Ectodermal cell (in vitro differentiated cells): ENCODE measurements at regions not wholly inside any gene's neighbourhood (a gene's known extent, or its start where the extent isn't known, plus 50 kb on each side); places are given as distances from the start of the nearest gene placed in this dataset.
"Not testable (repeated sequence)": the region's sequence is repeated elsewhere in the genome, so short reads cannot be mapped to it uniquely, and the experiment has no call there.

Experiments
- H3K27ac ChIP-seq: 2 replicates; pipeline ENCODE4 v1.7.0; 2013; ENCODE audit warnings: mild to moderate bottlenecking, low read depth, low read length; ENCODE audit not compliant: insufficient read depth, poor library complexity, severe bottlenecking
- H3K27me3 ChIP-seq: 2 replicates; pipeline ENCODE4 v1.7.0; 2013; ENCODE audit warnings: mild to moderate bottlenecking, low read length; ENCODE audit not compliant: insufficient read depth, control insufficient read depth, poor library complexity, severe bottlenecking
- H3K36me3 ChIP-seq: one replicate; pipeline ENCODE4 v1.7.0; 2013; ENCODE audit warnings: low read length; ENCODE audit not compliant: control insufficient read depth, insufficient read depth
- H3K4me1 ChIP-seq: one replicate; pipeline ENCODE4 v1.7.0; 2013; ENCODE audit warnings: low read length; ENCODE audit not compliant: control insufficient read depth, insufficient read depth
- H3K4me3 ChIP-seq: 2 replicates; pipeline ENCODE4 v1.7.0; 2013; ENCODE audit warnings: low read depth, low read length, control low read depth; ENCODE audit not compliant: insufficient read depth
- H3K9me3 ChIP-seq: 2 replicates; pipeline ENCODE4 v1.7.0; 2013; ENCODE audit warnings: mild to moderate bottlenecking, low read length, moderate library complexity; ENCODE audit not compliant: control insufficient read depth
- WGBS, 2 experiments: methylation state at CpG; one replicate each; pipeline ENCODE4 v1.1.7; 2013; ENCODE audit warnings: missing lambda C conversion rate in 2 of 2; 5-methylcytosine and 5-hydroxymethylcytosine counted together

DNA sequence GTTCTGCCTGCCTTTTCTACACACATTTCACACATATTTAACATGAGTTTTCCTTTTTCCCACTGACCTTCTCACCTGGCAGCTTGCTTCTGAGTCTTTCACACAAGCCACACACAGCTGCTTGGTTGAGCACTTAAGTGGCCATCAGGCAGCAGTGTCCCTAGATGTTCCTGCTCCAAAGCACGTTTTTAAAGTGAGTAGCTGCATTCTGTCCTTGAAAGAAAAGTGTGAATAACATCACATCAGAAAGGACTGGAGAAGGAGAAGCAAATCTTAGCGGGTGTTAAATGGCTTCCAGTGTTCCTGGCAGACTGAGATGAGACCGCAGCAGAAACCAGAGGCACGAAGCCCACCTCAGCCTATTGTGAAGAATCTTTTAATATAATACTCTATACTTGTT is 209.2 kb upstream of the IRX4 start:
- H3K27me3 ChIP-seq, result no peaks in the 10 kb centered on the region
- H3K27ac ChIP-seq, result no peak overlapping the region
- WGBS, 2 experiments, result 72 to 74% methylated on average over 3 to 4 of the region's 4 CpGs
- H3K9me3 ChIP-seq, result no peaks in the 10 kb centered on the region
- H3K4me1 ChIP-seq, result no peaks in the 10 kb centered on the region
- no peaks in the 10 kb centered on the region for H3K36me3 ChIP-seq
- H3K4me3 ChIP-seq, result no peak overlapping the region

DNA sequence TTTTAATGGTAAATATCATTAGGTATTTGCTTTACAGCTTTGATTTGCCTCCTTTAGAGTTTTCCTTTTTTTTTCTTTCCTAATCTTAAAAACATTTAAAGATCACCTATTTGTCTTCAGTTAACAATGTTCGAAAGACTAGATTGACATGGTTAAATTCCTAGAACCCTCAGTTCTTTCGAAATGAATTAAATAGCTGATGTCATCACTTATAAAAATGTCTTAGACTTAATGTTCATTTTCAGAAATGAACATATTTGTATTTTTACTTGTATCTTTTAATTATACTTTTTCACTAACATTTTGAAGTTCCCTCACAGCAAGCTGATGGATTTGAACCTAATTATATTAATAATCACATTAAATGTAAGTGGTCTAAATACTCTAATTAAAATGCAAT is 205.3 kb upstream of the IRX4 start:
- Histone ChIP-seq H3K27ac (no peak overlapping the region), H3K4me3 (no peak overlapping the region), H3K36me3 (no peaks in the 10 kb centered on the region), H3K9me3 (no peaks in the 10 kb centered on the region), H3K4me1 (no peaks in the 10 kb centered on the region), H3K27me3 (no peaks in the 10 kb centered on the region)
- WGBS, 2 experiments, result 94 to 100% methylated on average over 1 to 2 of the region's 2 CpGs

DNA sequence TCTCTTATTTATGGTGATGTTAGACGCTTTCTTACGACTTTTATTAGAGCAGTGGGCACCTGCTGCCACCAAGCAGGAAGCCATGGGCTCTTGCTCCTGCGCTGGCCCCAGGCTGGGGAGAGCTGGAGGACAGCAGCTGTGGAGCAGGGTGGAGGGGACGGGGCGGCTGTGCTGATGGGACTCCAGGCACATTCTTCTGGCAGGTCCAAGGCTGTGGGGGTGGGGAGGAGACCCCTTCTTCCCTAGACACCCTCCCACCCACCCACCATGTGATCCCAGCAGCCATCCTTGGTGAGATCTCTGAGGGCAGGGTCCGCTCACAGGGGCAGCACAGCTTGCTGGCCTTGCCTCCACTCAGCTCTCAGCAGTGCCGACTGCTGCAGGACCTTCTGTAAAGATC is 192.6 kb upstream of the IRX4 start:
- H3K27ac ChIP-seq, result no peak overlapping the region
- 97 to 98% methylated on average over 6 to 7 of the region's 7 CpGs for WGBS, 2 experiments
- H3K27me3 ChIP-seq, result no peaks in the 10 kb centered on the region
- no peaks in the 10 kb centered on the region for H3K9me3 ChIP-seq
- H3K36me3 ChIP-seq, result no peaks in the 10 kb centered on the region
- peaks cover 8% of the 10 kb centered on the region for H3K4me1 ChIP-seq
- H3K4me3 ChIP-seq, result no peak overlapping the region

DNA sequence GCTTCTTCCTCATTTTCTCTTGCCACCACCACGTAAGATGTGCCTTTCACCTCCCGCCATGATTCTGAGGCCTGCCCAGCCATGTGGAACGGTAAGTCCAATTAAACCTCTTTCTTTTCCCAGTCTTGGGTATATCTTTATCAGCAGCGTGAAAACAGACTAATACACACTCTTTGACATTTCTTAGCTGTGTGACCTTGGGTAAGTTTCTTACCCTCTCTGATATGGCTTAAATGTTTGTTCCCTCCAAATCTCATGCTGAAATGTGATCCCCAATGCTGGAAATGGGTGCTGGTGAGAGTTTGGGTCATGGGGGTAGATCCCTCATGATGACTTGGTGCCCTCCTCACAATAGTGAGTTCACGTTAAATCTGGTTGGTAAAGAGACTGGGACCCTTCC is 188.8 kb upstream of the IRX4 start:
- Histone ChIP-seq H3K4me1 (peaks cover 8% of the 10 kb centered on the region), H3K27ac (no peak overlapping the region), H3K27me3 (no peaks in the 10 kb centered on the region), H3K36me3 (no peaks in the 10 kb centered on the region), H3K9me3 (no peaks in the 10 kb centered on the region), H3K4me3 (no peak overlapping the region)
- WGBS, 2 experiments, result 93 to 98% methylated on average over 5 of the region's 5 CpGs

DNA sequence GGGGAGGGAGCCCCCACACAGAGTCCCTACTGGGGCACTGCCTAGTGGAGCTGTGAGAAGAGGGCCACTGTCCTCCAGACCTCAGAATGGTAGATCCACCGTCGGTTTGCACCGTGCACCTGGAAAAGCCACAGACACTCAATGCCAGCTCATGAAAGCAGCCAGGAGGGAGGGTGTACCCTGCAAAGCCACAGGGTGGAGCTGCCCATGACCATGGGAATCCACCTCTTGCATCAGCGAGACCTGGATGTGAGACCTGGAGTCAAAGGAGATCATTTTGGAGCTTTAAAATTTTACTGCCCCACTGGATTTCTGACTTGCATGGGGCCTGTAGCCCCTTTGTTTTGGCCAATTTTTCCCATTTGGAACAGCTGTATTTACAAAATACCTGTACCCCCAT is 188.1 kb upstream of the IRX4 start:
- not testable (repeated sequence) for H3K9me3 ChIP-seq, H3K27ac ChIP-seq, H3K4me3 ChIP-seq, H3K27me3 ChIP-seq, H3K4me1 ChIP-seq, H3K36me3 ChIP-seq
- WGBS, 2 experiments, result 83 to 85% methylated on average over 4 of the region's 4 CpGs

DNA sequence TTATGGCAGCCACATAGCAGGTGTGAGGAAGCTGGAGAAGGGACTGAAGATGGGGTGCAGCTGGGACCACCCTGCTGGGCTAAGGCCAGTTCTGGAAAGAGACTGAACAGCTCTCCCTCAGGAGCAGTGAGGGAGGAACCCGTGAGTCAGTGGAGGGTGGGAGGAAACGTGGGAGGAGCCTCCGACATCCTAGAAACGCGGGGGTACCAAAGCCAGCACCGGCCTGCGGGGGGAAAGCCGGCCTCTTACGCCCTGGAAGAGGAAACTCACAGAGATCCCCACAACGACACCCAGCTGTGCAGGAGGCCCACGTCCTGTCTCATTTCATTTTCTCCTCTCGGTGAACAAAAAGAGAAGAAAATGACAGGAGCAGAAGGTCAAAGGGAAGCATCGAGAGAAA is 185.8 kb upstream of the IRX4 start:
- no peaks in the 10 kb centered on the region for H3K36me3 ChIP-seq
- 73 to 76% methylated on average over 13 of the region's 13 CpGs for WGBS, 2 experiments
- no peaks in the 10 kb centered on the region for H3K27me3 ChIP-seq
- no peak overlapping the region for H3K27ac ChIP-seq
- H3K9me3 ChIP-seq, result no peaks in the 10 kb centered on the region
- H3K4me3 ChIP-seq, result no peak overlapping the region
- H3K4me1 ChIP-seq, result no peaks in the 10 kb centered on the region

DNA sequence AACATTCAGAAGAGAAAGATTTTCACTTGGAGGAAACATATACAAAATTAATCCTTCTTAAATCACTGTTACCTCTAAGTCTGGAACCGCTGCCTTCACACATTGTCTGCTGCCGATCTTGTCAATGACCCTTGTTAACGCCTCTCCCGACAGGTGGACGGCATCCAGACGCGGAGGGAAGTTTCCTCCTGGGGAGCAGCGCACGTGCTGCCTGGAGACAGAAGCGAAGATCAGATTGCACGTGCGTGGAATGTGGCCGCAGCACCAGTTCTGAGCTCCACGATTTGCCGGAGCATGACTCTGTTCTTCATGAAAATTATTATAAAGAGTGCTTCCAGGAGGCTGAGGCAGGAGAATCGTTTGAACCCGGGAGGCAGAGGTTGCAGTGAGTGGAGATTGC is 183.6 kb upstream of the IRX4 start:
- H3K4me3 ChIP-seq, result no peak overlapping the region
- no peak overlapping the region for H3K27ac ChIP-seq
- H3K9me3 ChIP-seq, result no peaks in the 10 kb centered on the region
- H3K27me3 ChIP-seq, result no peaks in the 10 kb centered on the region
- H3K36me3 ChIP-seq, result no peaks in the 10 kb centered on the region
- WGBS, 2 experiments, result 89 to 92% methylated on average over 17 of the region's 17 CpGs
- H3K4me1 ChIP-seq, result no peaks in the 10 kb centered on the region

DNA sequence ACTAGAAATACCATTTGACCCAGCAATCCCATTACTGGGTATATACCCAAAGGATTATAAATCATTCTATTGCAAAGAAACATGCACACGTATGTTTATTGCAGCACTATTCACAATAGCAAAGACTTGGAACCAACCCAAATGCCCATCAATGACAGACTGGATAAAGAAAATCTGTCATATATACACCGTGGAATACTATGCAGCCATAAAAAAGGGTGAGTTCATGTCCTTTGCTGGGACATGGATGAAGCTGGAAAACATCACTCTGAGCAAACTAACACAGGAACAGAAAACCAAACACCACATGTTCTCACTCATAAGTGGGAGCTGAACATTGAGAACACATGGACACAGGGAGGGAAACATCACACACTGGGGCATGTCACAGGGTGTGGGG is 180.7 kb upstream of the IRX4 start:
- WGBS, 2 experiments, result 88 to 94% methylated on average over 2 of the region's 2 CpGs
- H3K27me3 ChIP-seq, H3K36me3 ChIP-seq, H3K27ac ChIP-seq, H3K4me1 ChIP-seq, H3K4me3 ChIP-seq, H3K9me3 ChIP-seq: not testable (repeated sequence)

DNA sequence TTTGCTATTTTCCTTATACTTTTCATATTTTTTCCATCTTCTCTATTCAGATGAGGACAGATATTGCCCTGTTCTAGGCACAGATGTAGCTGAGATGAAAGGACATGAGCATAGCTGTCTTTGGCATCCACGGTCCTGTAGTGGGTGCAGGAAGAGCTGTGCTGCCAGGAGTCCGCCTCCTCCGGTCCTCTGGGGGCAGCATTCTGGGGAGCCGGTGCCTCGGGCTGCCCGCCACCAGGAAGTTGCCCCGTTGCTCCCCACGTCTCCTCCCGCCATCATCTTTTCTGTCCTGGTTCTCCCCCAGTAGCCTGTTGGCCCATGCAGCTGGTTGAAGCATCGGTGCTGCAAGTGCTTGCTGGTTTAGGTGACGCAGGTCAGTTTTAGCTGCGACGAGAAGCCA is 170.0 kb upstream of the IRX4 start:
- Histone ChIP-seq H3K36me3 (no peaks in the 10 kb centered on the region), H3K4me1 (no peaks in the 10 kb centered on the region)

DNA sequence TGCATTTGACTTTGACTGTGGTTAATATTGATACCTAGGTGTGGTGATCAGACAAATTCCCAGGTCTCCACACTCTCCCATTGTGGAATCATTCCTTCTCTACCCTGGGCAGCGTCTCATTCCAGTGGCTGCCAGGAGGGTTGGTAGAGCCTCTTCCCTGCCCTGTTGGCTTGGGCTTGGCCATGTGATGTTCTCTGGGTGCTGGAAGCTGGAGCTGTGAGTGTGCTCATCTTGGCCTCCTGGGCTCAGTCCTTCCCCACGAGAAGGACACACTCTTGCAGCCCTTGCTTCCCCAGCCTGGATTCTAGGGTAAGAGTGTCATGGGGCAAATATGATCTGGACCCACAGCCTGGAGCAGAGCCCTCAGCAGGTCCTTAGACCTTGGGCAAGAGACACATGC is 167.2 kb upstream of the IRX4 start:
- Histone ChIP-seq H3K4me3 (no peak overlapping the region), H3K27ac (no peak overlapping the region), H3K9me3 (no peaks in the 10 kb centered on the region), H3K36me3 (no peaks in the 10 kb centered on the region), H3K27me3 (no peaks in the 10 kb centered on the region), H3K4me1 (no peaks in the 10 kb centered on the region)
- WGBS, 2 experiments, result 93 to 94% methylated on average over 2 of the region's 2 CpGs

More for the DNA sequence above, 170.0 kb upstream of the IRX4 start:
- Histone ChIP-seq H3K27ac (no peak overlapping the region), H3K9me3 (no peaks in the 10 kb centered on the region), H3K4me3 (no peak overlapping the region), H3K27me3 (no peaks in the 10 kb centered on the region)
- 94 to 95% methylated on average over 13 of the region's 13 CpGs for WGBS, 2 experiments

DNA sequence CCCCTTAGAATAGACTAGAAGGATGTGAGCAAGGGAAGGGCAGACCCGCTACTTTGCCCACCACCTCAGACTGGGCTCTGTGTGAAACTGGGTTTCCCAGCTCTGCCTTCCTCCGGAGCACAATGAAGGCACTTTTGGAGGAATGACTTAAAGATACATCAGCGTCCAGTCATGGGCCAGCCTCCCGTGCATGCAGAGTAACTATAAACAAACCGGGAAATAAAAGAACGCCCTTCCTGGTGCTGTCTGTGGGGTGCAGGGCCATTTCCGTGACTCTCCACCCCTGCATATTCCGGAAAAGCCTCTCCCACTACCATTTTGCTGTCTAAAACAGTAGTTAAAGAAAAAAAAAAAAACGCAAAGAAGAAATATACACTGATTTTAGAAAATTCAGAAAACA is 165.9 kb upstream of the IRX4 start:
- no peaks in the 10 kb centered on the region for H3K9me3 ChIP-seq
- 92 to 94% methylated on average over 9 of the region's 9 CpGs for WGBS, 2 experiments
- no peaks in the 10 kb centered on the region for H3K4me1 ChIP-seq
- no peaks in the 10 kb centered on the region for H3K27me3 ChIP-seq
- no peak overlapping the region for H3K27ac ChIP-seq
- H3K36me3 ChIP-seq, result no peaks in the 10 kb centered on the region
- H3K4me3 ChIP-seq, result no peak overlapping the region
